LoVo (cell line): ENCODE measurements at regions not wholly inside any gene's neighbourhood (a gene's known extent, or its start where the extent isn't known, plus 50 kb on each side); places are given as distances from the start of the nearest gene placed in this dataset.

Source experiments
- DNase-seq: peaks from one replicate; pipeline ENCODE4 v3.0.0-alpha.2; 2016; ENCODE audit warnings: low spot score

DNA sequence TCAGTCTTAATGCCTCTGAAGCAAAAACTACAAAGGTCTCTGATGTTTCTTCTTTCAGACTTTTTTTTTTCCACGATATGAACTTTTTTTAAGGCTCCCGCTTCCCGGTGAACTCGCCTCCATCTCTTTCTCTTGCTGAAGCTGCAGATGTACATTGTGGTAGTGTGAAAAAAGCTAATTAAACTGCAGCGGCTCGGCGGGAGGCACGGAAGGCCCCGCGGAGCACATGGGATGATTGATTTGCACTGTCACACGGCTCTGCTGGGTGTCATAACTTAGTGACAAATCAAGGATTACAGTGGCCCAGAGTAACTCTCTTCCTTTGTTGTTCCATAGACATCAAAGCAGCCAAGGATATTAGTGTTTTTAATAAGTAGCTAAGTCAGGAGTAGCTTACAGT lies 196.3 kb downstream of the AXIN2 start:
- no peak for DNase-seq

DNA sequence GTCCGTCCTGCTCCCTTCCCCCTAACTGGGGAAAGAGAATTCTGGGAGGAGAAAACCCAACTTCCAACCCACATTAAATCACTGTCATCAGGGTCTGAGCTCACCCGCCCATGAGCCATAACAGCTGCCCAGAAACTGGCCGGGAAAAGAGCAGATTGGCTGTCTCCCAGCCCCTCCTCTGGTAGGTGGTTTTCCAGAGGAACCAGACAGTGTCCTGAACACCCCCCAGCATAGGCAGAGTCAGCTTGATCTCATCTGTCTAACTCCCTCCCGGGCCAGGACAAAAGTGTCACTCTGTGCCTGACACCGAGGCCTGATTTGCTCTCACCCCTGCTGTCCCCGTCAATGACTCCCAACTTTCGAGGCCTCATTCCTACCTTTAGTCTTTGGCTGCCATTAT lies 197.0 kb downstream of the AXIN2 start:
- no peak for DNase-seq

DNA sequence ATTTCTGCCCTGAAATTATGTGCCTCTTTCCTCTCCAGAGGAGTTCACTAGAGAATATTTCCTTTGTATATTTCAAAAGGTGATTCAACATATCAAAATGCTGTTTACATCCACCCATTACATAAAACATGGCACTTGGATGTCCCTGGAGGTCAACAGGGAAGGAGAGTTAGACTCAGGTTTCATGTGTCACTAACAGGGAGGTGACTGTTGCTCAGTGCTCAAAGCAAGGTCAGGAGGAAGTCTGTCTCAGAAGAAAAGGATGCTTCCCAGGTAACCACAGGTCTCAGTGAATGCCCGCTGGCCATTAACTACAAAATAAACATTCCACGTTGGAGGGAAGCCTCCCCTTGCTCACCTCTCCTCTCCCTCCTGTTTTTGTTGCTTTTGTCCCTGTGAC lies 198.6 kb downstream of the AXIN2 start:
- DNase-seq, result peak; percentile 80

DNA sequence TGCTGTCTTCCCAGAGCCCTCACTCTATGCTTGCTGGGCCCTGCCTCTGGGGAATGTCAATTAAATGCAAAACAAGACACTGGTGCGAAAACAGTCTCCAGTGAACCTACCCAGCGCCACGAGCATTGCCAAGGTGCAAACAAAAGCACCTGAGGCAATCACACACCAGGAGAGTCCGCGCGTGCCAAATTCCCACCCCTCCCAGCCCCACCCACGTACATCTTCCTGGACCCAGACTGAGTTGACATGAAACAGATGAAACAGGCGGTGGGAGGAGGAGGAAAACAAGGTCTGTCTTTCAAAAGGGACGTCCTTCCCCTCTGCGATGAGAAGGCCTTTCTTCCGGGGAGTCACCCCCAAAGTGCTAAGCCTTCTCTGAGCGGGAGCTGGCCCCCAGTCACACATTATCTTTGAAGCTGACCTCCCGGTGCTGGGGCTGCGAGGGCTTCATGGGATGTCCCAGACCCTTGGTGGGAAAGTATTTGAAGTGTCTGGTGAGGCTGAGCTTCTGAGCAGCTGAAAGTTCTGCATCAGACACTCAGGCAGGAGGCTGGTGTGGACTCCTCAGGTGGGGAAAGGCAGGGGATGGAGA lies 200.4 kb downstream of the AXIN2 start:
- peak; percentile 67 for DNase-seq

DNA sequence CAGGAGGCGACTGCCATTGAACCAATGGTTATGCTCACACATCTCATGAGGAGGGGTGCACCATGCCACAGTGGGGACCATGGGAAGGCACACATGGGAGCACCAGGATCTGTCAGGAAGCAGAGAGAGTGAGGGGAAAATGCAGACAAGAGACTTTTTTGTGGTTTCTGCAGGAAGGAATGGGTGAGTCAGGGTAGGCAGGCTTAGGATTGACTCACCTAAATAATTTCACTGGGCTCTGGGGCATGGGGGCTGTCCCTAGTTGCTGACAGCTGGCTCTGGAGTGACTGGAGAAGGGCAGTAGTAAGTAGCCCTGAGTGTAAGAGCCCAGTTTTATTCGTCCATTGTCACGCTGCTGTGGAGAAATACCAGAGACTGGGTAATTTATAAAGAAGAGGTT lies 202.4 kb downstream of the AXIN2 start:
- DNase-seq, result peak; percentile 75

DNA sequence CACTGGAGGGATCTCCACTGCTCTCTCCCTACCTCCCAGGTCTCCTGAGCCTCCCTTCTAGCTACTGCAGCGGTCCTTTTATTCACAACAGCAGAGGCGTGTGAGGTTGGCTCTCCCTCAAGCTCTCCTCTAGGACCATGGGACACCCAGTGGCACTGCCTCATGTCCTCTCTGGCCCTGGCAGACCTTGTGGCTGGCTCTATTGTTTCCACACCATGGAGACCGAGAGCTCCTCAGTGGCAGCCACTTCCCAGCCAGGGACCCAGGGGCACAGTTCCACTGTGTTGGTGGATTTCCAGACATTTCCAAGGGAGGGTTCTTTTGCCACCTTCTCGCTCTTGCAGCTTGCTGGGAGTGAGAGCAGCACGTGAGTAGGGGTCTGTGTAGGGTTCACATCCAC lies 204.9 kb downstream of the AXIN2 start:
- no peak for DNase-seq

DNA sequence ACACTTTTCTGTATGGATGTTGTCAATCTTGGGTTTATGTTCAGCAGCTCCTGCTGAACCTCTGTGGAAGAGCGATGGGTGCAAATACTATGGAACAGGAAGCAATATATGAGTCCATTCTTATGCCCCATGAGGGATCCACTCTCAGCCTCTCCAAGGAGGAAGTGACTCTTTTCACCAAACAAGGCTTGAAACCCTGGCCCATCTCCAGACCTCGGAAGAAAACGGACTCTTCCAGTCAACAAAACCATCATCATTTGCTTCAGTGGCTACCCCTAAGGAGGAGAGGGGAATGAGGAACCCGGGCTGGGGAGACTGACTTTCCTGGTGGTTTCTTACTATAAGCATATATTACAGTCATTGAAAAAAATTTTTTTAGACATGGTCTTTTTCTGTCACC lies 206.2 kb downstream of the AXIN2 start:
- DNase-seq, result no peak

DNA sequence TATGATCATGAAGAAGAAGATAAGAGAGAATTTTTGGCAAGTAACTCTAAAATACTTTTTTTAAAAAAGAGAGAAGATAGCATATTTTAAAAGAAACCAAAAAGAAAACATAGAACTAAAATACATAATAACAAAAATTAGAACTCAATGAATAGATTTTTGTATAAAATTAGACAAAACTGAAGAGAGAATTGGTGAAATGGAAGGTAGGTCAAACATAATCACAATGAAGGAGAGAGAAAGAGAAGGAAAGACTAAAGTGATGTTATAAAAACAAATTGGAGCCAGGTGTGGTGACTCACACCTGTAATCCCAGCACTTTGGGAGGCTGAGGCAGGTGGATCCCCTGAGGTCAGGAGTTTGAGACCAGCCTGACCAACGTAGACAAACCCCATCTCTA lies 211.5 kb downstream of the AXIN2 start:
- DNase-seq, result no peak

DNA sequence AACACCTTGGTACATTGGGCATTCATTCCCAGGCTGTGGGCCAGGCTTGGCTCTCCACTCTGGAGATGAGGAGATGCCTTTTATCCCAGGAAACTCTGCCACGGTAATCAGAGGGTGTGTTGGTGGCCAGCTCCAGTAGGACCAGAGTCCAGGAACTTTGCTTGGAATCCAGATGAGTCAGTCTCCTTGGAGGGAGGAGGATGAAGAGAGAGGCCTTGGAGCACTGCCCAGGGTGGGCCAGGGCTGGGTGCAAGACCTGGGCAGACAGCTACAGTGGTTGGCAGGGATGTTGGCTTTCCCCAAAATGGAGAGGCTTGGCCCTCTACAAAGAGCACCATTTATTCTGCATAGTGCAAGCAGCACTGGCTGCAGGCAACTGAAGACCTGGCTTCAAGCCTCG lies 209.0 kb downstream of the RGS9 start:
- peak; percentile 74 for DNase-seq

DNA sequence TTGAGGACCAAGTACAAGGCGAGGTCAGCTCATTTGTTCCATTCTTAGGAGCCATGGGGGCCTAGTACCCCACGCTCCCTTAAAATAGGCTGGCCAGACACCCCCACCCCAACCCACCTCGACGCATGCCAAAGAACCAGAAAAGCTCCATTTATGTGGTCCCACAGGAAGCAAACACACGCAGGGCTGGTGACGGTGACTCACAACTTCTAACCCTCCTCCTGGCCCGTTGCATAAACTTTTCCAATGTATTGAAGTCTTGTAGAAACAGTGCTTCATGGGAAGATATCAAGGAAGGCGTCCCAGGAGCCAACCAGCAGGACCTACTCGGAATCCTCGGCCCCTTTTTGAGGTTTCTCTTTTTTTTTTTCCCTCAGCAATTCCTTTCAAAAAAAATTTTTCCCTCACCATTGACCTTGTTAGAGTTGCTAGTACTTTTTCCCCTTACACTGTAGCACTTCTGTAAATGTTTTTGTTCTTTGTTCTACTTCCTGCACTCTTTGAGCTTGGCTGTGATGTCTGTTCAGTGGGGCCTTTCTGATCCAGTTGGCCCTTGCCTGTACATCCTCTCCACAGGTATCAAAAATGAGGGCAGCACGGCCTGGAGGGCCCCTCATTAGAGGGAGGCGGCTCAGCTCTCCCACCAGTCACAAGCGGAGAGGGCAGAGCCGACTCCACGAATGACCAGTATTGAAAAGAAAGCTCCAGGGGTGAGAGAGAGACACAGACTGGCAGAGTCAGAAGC lies 208.3 kb downstream of the RGS9 start:
- DNase-seq, result peak; percentile 65

DNA sequence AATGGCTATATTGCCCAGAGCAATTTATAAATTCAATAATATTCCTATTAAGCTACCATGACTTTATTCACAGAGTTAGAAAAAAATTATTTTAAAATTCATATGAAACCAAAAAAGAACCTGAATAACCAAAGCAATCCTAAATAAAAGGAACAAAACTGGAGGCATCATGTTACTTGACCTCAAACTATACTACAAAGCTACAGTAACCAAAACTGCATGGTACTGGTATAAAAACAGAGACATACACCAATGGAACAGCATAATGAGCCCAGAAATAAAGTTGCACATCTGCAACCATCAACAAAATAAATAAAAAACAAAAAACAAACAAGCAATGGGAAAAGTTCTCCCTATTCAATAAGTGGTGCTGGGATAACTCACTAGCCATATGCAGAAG lies 203.2 kb downstream of the RGS9 start:
- no peak for DNase-seq

DNA sequence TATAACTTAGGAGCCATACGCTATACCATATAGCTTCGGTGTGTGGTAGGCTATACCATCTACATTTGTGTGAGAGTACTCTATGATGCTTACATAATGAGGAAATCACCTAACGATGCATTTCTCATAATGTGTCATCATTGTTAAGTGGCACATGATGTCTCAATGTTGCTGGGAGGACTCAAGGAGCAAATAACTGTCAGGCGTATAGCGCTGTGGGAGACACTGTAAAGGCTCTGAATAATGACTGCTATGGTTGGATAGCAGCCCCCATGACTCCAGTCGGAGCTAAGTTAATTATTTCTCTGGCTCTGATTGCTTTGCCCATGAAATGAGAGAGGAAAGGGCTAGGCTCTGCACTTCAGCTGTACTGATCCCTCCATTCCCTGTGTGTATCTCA lies 197.2 kb downstream of the RGS9 start:
- no peak for DNase-seq

DNA sequence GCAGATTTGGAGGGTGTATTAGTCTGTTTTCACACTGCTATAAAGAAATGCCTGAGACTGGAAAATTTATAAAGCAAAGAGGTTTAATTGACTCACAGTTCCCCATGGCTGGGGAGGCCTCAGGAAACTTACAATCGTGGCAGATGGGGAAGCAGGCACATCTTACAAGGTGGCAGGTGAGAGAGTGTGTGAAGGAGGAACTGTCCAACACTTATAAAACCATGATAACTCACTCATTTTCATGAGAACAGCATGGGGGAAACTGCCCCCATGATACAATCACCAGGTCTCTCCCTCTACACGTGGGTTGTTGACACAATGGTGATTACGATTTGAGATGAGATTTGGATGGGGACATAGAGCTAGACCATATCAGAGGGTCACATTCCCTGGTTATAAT lies 195.6 kb downstream of the RGS9 start:
- no peak for DNase-seq

DNA sequence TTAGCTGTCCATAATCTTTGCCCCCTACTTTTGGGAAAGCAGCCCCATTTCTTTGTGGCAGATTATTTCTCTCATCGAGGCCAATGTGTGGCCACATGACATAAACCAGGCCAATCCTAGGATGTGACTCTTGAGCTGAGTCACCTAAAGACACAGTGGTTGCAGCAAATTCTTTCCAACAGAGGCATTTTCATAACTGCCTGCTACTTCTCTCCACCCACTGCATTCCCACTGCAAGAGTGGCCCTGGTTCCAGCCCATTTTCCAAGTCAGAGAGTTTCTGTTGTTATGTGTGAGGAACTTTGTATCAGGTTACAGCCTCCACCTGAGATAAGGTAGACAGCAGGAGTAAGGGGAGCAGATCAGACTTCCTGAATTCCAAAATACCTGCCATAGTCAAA lies 195.2 kb downstream of the RGS9 start:
- peak; percentile 35 for DNase-seq

DNA sequence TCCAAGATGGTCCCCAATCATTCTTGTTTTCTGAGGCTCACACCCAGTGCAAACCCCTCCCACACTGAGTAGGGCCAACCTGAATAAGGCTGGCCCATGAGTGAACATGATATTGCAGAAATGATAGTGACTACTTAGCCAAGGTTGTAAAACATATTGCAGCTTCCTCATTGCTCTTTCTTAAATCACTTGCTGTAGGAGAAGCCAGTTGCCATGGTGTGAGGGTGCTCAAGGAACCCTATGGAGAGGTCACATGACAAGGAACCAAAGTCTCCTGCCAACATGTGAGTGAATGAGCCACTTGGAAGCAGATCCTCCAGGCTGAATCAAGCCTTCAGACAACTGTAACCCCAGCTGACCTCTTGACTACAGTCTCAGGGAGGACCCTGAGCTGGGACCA lies 191.4 kb downstream of the RGS9 start:
- no peak for DNase-seq

DNA sequence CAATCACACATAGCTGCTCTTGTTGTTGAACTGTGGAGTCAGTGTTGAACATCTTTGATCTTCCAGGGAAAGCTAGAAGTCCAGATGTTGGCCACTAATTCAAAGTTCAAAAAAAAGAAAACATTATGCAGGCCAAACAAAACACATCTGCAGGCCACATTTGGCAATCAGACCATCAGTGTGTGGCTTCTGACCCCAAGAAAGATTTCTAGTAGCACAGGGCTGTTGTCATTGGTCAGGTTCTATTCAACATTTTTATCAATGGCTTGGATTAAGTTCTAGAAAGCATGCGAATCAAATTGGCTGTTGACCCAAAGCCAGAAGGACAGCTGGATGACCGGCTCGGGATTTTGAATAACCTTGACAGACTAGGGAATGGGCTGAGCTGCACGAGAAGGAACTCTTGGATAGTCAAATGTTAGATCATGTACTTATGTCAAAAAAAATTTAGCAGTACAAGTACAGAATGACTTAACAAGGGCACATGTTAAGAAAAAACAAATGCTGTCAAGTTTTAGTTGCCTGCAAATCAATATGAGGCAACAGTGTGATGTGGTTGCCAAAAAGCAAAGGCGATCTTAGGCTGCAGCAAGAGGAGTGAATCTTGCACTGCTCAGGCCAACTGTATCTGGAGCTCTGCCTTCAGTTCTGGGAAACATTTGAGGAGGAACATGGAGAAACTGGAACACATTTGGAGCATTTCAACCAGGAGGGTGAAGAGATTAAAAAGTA lies 187.6 kb downstream of the RGS9 start:
- DNase-seq, result no peak

DNA sequence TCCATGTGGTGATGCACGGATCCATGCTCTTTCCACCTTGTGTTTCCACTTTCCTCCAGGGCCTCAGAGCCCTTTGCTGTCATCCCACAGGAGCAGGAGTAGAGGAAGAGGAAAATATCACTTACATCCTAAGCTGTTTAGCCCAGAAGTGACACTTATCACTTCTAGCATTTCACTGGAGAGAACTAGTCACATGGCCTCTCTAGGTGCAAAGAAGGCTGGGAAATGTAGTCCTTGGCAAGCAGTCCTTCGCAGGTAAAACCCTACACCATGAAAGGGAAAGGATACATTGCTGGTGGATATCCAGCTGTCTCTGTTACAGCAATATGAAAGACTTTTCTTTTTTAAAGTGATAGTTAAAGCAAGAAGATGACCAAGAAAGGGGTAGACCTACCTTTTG lies 185.9 kb downstream of the RGS9 start:
- DNase-seq, result no peak

DNA sequence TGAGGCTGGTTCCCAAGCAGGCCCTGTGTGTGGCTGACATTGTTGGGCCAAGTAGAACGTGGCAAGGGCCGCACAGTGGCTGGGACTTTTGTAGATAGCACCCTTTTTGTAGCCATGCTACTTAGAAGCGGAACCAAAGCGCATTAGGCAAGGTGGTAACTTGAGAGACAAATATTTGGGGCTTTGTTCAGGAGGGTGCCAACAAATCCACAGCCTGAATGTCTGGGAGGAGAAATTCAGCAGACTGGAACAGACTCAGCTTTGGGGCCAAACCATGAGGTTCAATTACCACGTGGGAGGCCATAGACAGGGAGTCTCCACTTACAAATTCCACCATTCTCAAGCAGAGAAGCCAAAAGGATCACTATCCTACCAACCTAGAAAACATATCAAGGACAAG lies 183.7 kb downstream of the RGS9 start:
- DNase-seq, result no peak

DNA sequence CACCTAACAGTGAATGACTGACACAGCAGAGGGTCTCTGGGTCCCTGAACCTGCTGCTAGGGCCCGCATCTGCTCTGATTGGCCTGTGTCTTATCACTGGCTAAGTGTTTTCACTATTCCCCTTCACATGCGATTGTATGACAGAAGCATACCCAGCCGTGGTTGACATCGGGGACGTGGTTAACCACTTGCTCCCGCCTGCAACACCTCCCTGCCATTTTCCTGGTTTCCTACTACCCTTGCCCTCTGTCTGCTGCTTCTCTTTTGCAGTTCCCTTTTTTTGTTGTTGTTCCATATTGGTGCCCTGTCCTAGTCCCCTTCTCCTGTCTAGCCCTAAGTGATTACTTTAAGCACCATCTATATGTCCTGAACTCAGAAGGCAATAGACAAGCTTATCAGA lies 177.0 kb downstream of the RGS9 start:
- DNase-seq, result no peak

DNA sequence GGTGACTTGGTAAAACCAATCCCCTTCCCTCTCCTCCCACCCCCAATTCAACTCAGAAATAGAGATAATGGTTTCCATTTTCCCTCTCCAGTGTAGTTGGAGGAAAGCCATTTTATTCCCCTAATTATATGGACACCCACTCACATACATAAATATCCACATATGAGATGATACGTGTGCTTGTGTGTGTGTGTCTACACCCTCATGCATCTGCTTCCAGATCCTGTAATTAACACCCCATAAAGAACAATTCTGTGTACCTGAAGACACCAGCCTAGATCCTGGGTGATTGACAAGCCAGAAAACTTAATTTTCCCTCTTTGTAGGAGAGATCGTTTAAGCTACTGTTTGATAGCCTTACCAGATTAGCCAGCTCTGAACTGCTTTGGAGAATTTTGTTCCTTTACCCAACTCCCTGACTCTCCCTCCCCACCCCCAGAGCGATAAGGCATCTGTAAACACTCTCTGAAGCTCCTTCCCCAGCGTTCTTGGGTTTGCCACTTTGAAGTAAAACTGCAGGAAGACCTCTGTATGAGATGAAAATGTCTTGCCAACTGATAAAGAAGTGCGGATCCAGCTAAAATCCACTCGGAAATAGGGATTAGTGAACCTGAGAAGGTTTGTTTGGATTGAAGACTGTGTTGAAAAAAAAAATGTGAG lies 175.7 kb downstream of the RGS9 start:
- no peak for DNase-seq

DNA sequence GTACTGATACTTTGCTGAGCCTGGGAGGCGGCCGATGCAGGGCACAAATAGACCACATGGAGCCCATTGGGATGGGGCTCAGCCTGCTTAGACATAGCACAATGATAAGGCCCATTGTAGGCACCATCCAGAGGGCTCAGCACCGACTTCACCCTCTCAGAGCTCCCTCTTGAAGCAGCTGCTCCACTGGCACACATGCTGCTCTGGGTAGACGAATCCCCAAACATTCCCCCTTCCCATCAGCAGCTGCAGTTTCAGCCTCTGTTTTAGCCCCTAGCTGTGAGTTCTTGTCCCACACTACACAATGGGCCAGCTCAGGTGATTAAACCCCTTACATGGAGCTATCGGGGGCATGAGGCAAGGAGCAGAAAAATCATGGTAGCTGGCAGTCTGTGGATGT lies 174.1 kb downstream of the RGS9 start:
- no peak for DNase-seq

DNA sequence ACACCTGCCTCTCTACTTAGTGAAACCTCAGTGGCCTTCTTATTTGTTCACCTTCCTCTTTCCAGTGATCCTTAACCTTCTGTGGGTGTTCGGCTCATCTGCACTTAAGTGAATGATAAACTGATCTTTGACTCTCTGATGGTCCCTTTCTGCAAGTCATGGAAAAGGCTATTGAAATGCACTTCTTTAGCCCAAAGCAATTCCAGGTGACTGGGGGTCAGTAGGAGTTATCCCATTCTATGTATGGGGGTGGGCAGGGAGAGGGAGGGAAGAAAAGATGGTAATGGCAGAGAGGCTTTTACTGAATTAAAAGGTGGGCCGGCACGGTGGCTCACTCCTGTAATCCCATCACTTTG lies 170.8 kb downstream of the RGS9 start:
- DNase-seq, result no peak
